ENCODE measurements at regions not wholly inside any gene's neighbourhood (a gene's known extent, or its start where the extent isn't known, plus 50 kb on each side); places are given as distances from the start of the nearest gene placed in this dataset.

DNA sequence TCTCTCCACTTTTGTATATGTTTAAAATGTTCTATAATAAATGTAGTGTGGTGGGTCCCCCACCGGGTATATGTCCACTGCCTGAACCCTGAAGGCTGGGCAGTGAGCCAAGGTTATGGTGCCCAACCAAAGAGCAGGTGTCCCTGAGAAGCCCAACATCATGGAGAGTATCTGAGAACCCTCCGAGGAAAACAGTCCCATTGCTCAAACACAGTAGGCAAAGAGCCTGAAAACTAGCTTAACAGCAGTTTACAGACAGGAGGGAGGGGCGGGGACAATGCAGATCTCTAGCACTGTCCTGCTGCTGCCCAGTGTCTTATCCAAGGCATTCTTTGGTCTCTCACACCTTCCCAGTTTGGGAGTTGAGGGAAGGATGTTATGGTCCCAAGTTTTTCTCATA, 91.0 kb downstream of the TMPRSS5 start:
- DNase-seq: no peak
- no peak for TF ChIP-seq POLR2A (IDR thresholded peaks at IDR 0.05)
- TF ChIP-seq, protein P1, sequence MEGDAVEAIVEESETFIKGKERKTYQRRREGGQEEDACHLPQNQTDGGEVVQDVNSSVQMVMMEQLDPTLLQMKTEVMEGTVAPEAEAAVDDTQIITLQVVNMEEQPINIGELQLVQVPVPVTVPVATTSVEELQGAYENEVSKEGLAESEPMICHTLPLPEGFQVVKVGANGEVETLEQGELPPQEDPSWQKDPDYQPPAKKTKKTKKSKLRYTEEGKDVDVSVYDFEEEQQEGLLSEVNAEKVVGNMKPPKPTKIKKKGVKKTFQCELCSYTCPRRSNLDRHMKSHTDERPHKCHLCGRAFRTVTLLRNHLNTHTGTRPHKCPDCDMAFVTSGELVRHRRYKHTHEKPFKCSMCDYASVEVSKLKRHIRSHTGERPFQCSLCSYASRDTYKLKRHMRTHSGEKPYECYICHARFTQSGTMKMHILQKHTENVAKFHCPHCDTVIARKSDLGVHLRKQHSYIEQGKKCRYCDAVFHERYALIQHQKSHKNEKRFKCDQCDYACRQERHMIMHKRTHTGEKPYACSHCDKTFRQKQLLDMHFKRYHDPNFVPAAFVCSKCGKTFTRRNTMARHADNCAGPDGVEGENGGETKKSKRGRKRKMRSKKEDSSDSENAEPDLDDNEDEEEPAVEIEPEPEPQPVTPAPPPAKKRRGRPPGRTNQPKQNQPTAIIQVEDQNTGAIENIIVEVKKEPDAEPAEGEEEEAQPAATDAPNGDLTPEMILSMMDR (IDR thresholded peaks at IDR 0.05): no peak
- H3K36me3 ChIP-seq: no peaks in the 10 kb centered on the region
- H3K9me3 ChIP-seq: no peaks in the 10 kb centered on the region
- WGBS, 2 donors: 44 to 56% methylated on average over 3 of the region's 3 CpGs
- no peaks in the 10 kb centered on the region for H3K4me1 ChIP-seq
- H3K4me3 ChIP-seq: no peak overlapping the region
- intact Hi-C loops (cut with DNase I): no loop called here
- no peaks in the 10 kb centered on the region for H3K27me3 ChIP-seq
- H3K27ac ChIP-seq: no peak overlapping the region

DNA sequence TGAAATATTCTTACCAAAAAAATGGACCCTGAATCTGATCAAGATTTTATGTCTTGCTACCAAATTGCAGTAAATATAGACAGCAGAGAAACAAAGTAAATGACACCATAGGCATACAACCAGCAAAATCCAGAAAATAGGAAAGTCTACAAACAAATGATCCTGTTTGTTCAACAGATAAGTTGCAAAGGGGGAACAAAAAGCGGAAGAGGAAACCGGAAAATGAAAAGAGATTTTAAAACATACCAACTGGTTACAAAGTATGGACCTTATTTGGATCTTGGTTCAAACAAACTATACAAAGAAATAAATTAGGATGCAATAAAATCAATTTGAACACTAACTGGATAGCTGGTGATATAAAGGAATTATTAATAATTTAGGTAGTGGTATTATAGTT, 92.0 kb downstream of the TMPRSS5 start:
- H3K4me1 ChIP-seq: no peaks in the 10 kb centered on the region
- 77 to 80% methylated on average over 2 of the region's 2 CpGs for WGBS, 2 donors
- no peaks in the 10 kb centered on the region for H3K27me3 ChIP-seq
- intact Hi-C loops (cut with DNase I): no loop called here
- no peak for TF ChIP-seq POLR2A (IDR thresholded peaks at IDR 0.05)
- TF ChIP-seq, protein P1 (IDR thresholded peaks at IDR 0.05): no peak
- DNase-seq: no peak
- H3K4me3 ChIP-seq: no peak overlapping the region
- no peaks in the 10 kb centered on the region for H3K36me3 ChIP-seq
- H3K27ac ChIP-seq: no peak overlapping the region
- no peaks in the 10 kb centered on the region for H3K9me3 ChIP-seq

DNA sequence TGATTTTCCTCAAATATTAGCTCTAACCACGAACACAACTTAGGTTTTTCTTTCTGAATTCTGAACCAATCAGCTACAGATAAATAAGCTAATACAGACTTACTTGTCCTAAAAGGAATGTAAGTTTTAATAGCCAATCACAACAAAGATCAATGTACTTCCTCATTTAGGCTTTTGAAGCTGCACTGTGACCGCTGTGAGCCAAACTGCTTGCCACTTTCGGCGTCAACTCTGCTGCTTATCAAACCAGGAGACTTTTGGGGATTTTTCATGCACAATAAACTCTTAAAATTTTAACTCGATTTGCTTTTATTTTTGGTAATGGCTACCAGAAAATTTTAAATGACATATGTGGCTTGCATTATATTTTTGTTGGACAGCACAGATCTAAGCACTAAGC, 92.5 kb downstream of the TMPRSS5 start:
- Histone ChIP-seq H3K27ac (no peak overlapping the region), H3K36me3 (no peaks in the 10 kb centered on the region), H3K9me3 (no peaks in the 10 kb centered on the region), H3K4me3 (no peak overlapping the region), H3K4me1 (no peaks in the 10 kb centered on the region), H3K27me3 (no peaks in the 10 kb centered on the region)
- 60 to 68% methylated on average over 5 of the region's 5 CpGs for WGBS, 2 donors
- intact Hi-C loops (cut with DNase I): no loop called here
- DNase-seq: no peak
- TF ChIP-seq, protein P1 (IDR thresholded peaks at IDR 0.05): no peak
- no peak for TF ChIP-seq POLR2A (IDR thresholded peaks at IDR 0.05)

DNA sequence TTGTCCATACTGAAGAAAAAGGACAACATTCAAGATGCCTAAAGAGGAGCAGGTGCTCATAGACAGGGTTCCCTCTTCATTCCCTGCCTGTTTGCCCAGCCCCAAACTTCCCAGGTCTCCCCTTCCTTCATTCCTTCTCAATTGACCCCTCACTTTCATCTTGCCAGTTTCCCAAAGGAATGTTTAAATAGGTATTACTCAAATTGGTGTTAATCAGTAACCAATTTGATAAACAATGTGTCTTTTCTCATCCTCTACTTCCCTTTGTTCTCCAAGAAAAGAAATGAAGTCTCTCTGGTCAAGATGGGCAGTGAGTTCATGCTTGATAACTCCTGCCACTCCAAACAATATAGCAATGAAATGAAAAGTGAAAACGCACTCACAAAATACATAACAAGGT, 101.9 kb downstream of the TMPRSS5 start:
- Histone ChIP-seq H3K4me3 (no peak overlapping the region), H3K36me3 (no peaks in the 10 kb centered on the region), H3K9me3 (no peaks in the 10 kb centered on the region), H3K27me3 (no peaks in the 10 kb centered on the region), H3K4me1 (no peaks in the 10 kb centered on the region), H3K27ac (no peak overlapping the region)
- no peak for DNase-seq
- 83 to 87% methylated on average over 1 of the region's 1 CpG for WGBS, 2 donors
- no peak for TF ChIP-seq POLR2A (IDR thresholded peaks at IDR 0.05)
- TF ChIP-seq, protein P1 (IDR thresholded peaks at IDR 0.05): no peak
- intact Hi-C loops (cut with DNase I): no loop called here

DNA sequence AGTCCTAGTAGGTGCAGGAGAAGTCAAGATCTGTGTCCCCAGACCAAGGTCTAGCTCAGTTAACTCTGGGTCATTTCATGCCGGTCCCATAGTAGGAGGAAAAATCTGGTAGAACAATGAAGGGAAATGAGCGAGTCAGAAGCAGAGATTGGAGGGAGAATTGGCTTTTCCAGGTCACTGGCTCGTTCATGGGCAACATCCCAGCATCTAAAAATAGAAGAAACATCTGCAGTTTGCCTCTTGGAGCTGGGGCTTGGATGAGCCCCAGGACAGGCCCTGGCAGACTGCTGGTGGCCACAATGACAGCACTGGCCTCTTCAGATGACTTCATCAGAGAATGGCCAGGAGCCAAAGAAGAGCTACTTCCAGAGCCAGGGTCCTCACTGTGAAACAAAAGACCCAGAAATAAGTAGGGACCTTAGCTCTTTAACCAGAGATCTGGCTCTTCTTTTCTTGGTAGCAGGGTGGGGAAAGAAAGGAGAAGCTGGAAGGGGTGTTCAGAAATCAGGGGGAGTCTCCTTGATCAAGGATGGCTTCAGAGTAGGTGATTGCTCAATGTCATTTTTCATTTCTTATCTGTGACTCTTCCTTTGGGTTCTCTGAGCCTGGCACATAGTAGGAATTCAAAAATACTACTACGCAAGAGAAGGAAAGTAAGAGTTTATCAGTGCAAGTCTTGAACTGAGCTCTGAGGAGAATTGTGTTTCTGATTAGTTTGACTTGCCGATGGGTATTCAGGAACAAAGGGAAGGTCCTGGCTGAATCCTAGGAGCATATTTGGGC, 102.6 kb downstream of the TMPRSS5 start:
- H3K4me3 ChIP-seq: no peak overlapping the region
- intact Hi-C loops (cut with DNase I): no loop called here
- no peaks in the 10 kb centered on the region for H3K36me3 ChIP-seq
- WGBS, 2 donors: 50 to 58% methylated on average over 5 of the region's 5 CpGs
- TF ChIP-seq, protein P1 (IDR thresholded peaks at IDR 0.05): no peak
- no peak for TF ChIP-seq POLR2A (IDR thresholded peaks at IDR 0.05)
- no peaks in the 10 kb centered on the region for H3K27me3 ChIP-seq
- H3K9me3 ChIP-seq: no peaks in the 10 kb centered on the region
- DNase-seq: no peak
- H3K4me1 ChIP-seq: no peaks in the 10 kb centered on the region
- H3K27ac ChIP-seq: no peak overlapping the region
